SK-N-MC (cell line): ENCODE measurements at regions not wholly inside any gene's neighbourhood (a gene's known extent, or its start where the extent isn't known, plus 50 kb on each side); places are given as distances from the start of the nearest gene placed in this dataset.

Experiments used
- EZH2 ChIP-seq: fragments of 200-600 bp; sonication (generic); IDR thresholded peaks from one replicate; pipeline ENCODE4 v1.6.1; 2017; ENCODE audit warnings: antibody characterized with exemption
- FOXP2 ChIP-seq: optimal IDR thresholded peaks from 2 replicates; pipeline ENCODE3; 2011; ENCODE audit warnings: mild to moderate bottlenecking, moderate library complexity; ENCODE audit not compliant: insufficient read depth; ENCODE audit errors: extremely low read length, control extremely low read depth
- POLR2AphosphoS5 ChIP-seq: IDR thresholded peaks from 2 replicates; pipeline ENCODE4 v1.6.1; 2012; ENCODE audit warnings: mild to moderate bottlenecking, low read depth, low read length, borderline replicate concordance

GRCh38 chr5:5981562-5981961, 396.8 kb downstream of the MED10 start:
- TF ChIP-seq EZH2 (no peak), POLR2AphosphoS5 (no peak), FOXP2 (no peak)
